ENCODE measurements at regions not wholly inside any gene's neighbourhood (a gene's known extent, or its start where the extent isn't known, plus 50 kb on each side); places are given as distances from the start of the nearest gene placed in this dataset.
"Not testable (repeated sequence)": the region's sequence is repeated elsewhere in the genome, so short reads cannot be mapped to it uniquely, and the experiment has no call there.

- no peak for DNase-seq
- Histone ChIP-seq H3K36me3 (replicated peaks; ENCODE audit: control insufficient read depth, insufficient read depth, low read length) (no peaks in the 10 kb centered on the region), H3K4me3 (ENCODE audit: insufficient read depth, low read depth, low read length) (no peak overlapping the region), H3K27me3 (ENCODE audit: control insufficient read depth, insufficient read depth, low read length) (peaks cover 58% of the 10 kb centered on the region; the same call in 1 of the 2 replicates)
These were observed 321.9 kb downstream of the CBLN1 start for GRCh38 chr16:48959747-48960146.

- H3K27me3 ChIP-seq (ENCODE audit: control insufficient read depth, insufficient read depth, low read length): peaks cover 56% of the 10 kb centered on the region; the same call in 1 of the 2 replicates
- H3K4me3 ChIP-seq (ENCODE audit: insufficient read depth, low read depth, low read length): no peak overlapping the region
- no peak for DNase-seq
- H3K36me3 ChIP-seq (replicated peaks; ENCODE audit: control insufficient read depth, insufficient read depth, low read length): no peaks in the 10 kb centered on the region
These were observed 322.4 kb downstream of the CBLN1 start for GRCh38 chr16:48959204-48959603.

DNA sequence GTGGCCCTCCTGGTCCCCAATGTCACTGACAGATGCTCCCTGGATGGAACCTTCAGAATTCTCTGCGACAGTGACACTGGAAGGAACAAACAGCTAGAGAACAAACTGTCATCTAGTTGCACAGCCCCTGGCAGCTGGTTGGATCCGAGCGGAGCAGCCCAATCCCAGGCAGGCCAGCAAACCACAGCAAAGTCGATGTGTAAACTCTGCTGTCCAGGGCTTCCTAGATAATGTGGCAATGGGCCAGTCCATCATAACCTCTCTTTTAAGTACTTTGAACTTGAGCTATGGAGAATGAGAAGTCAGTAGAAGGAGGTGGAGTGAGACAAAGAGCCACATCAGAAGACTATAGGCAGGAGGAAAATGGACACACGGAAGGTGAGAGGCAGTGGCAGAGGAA lies 323.0 kb downstream of the CBLN1 start:
- Histone ChIP-seq H3K4me3 (ENCODE audit: insufficient read depth, low read depth, low read length) (no peak overlapping the region), H3K27me3 (ENCODE audit: control insufficient read depth, insufficient read depth, low read length) (peaks cover 52% of the 10 kb centered on the region; the same call in 1 of the 2 replicates), H3K36me3 (replicated peaks; ENCODE audit: control insufficient read depth, insufficient read depth, low read length) (no peaks in the 10 kb centered on the region)
- no peak for DNase-seq

- Histone ChIP-seq H3K4me3 (ENCODE audit: insufficient read depth, low read depth, low read length) (no peak overlapping the region), H3K36me3 (replicated peaks; ENCODE audit: control insufficient read depth, insufficient read depth, low read length) (no peaks in the 10 kb centered on the region), H3K27me3 (ENCODE audit: control insufficient read depth, insufficient read depth, low read length) (peaks cover 39% of the 10 kb centered on the region; the same call in 1 of the 2 replicates)
- no peak for DNase-seq
These were observed 325.0 kb downstream of the CBLN1 start for GRCh38 chr16:48956620-48957019.

DNA sequence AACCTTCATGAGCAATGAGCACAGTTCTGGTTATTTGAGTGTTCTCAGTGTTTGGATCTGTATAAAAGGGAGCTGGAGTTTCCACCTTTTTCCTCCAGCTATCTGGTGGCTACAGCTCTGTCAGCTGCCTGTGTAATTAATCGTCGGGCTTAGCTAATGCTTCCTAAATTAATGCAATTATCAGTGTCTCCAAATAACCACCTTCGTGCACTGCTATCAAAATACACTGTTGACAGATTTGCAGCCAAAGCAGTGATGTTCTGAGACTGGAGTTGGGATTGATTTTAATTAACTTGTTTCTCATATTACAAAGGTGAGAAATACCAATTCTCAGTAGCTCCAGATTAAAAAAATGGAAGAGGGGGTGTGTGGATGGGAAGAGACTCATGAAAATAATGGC lies 325.8 kb downstream of the CBLN1 start:
- H3K36me3 ChIP-seq (replicated peaks; ENCODE audit: control insufficient read depth, insufficient read depth, low read length): no peaks in the 10 kb centered on the region

GRCh38 chr16:48951621-48952125 lies 330.0 kb downstream of the CBLN1 start:
- H3K4me3 ChIP-seq (ENCODE audit: insufficient read depth, low read depth, low read length): not testable (repeated sequence)

More for the DNA sequence above, 325.8 kb downstream of the CBLN1 start:
- DNase-seq: no peak
- peaks cover 33% of the 10 kb centered on the region; the same call in 1 of the 2 replicates for H3K27me3 ChIP-seq (ENCODE audit: control insufficient read depth, insufficient read depth, low read length)
- H3K4me3 ChIP-seq (ENCODE audit: insufficient read depth, low read depth, low read length): no peak overlapping the region

DNA sequence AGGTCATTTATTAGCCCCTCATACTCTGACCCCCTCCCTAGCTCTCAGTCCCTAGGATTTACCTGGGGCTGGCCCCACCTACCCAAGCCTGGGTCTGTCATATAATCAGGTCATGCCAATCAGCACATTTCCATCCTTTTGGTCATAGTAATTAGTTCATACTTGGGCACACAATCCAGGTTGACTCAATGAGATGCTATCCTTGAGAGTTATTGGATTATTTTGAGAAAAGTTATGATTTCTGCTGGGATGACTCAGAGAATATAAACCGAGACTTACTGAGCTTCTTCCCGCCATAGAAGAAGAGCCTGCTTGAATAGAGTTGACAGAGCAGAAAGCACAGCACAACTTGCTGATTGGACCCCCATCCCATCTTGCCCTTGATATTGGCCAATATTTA lies 331.5 kb downstream of the CBLN1 start:
- no peak for DNase-seq
- Histone ChIP-seq H3K4me3 (ENCODE audit: insufficient read depth, low read depth, low read length) (no peak overlapping the region), H3K27me3 (ENCODE audit: control insufficient read depth, insufficient read depth, low read length) (peaks cover 3% of the 10 kb centered on the region; the same call in 1 of the 2 replicates), H3K36me3 (replicated peaks; ENCODE audit: control insufficient read depth, insufficient read depth, low read length) (no peaks in the 10 kb centered on the region)

More at GRCh38 chr16:48951621-48952125, 330.0 kb downstream of the CBLN1 start:
- H3K27me3 ChIP-seq (ENCODE audit: control insufficient read depth, insufficient read depth, low read length); H3K36me3 ChIP-seq (replicated peaks; ENCODE audit: control insufficient read depth, insufficient read depth, low read length); DNase-seq: not testable (repeated sequence)

DNA sequence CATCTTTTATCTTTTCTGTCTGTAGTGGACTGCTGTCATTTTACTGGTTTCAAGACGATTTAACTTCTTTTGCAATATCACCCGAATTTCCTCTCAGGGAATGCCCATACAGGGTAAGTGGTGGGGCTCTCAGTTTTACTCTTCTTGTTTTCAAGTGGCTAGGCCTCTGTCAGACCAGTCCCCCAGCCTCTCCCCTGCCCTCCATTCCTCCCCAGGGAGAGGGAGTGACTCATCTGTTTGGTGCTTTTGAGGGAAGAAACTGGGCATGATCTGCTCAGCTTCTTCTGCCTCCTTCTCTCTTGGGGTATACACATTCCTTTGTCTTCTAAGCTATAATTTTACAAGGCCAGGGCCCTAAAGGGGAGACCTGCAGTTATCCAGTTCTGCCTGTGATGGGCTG lies 332.0 kb downstream of the CBLN1 start:
- H3K4me3 ChIP-seq (ENCODE audit: insufficient read depth, low read depth, low read length): no peak overlapping the region
- no peaks in the 10 kb centered on the region for H3K36me3 ChIP-seq (replicated peaks; ENCODE audit: control insufficient read depth, insufficient read depth, low read length)
- no peak for DNase-seq

DNA sequence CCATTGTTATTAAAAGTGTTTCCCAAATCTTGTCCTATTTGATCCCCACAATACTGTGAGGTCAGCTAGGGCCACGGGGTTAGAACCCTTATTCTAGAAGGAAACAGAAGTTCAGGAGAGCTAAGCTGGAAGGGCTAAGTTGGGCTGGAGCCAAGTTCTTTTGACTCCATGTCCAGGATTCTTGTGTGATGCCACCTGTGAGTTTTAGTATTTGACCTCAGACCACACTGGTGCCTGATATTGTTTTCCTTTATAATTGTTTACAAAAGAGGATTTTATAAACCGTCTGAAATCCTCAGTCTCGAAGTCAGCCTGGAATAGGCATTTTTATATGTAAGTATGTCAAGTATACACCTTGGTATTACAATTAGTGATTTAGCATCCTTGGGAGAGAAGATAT lies 332.7 kb downstream of the CBLN1 start:
- H3K27me3 ChIP-seq (ENCODE audit: control insufficient read depth, insufficient read depth, low read length): no peaks in the 10 kb centered on the region; the same call in 1 of the 2 replicates
- no peak for DNase-seq
- no peak overlapping the region for H3K4me3 ChIP-seq (ENCODE audit: insufficient read depth, low read depth, low read length)
- H3K36me3 ChIP-seq (replicated peaks; ENCODE audit: control insufficient read depth, insufficient read depth, low read length): no peaks in the 10 kb centered on the region

More for the DNA sequence above, 332.0 kb downstream of the CBLN1 start:
- no peaks in the 10 kb centered on the region; the same call in 1 of the 2 replicates for H3K27me3 ChIP-seq (ENCODE audit: control insufficient read depth, insufficient read depth, low read length)

- H3K4me3 ChIP-seq (ENCODE audit: insufficient read depth, low read depth, low read length): no peak overlapping the region
- no peak for DNase-seq
- no peaks in the 10 kb centered on the region; the same call in 1 of the 2 replicates for H3K27me3 ChIP-seq (ENCODE audit: control insufficient read depth, insufficient read depth, low read length)
- H3K36me3 ChIP-seq (replicated peaks; ENCODE audit: control insufficient read depth, insufficient read depth, low read length): no peaks in the 10 kb centered on the region
These were observed 334.3 kb downstream of the CBLN1 start for GRCh38 chr16:48947371-48947713.

DNA sequence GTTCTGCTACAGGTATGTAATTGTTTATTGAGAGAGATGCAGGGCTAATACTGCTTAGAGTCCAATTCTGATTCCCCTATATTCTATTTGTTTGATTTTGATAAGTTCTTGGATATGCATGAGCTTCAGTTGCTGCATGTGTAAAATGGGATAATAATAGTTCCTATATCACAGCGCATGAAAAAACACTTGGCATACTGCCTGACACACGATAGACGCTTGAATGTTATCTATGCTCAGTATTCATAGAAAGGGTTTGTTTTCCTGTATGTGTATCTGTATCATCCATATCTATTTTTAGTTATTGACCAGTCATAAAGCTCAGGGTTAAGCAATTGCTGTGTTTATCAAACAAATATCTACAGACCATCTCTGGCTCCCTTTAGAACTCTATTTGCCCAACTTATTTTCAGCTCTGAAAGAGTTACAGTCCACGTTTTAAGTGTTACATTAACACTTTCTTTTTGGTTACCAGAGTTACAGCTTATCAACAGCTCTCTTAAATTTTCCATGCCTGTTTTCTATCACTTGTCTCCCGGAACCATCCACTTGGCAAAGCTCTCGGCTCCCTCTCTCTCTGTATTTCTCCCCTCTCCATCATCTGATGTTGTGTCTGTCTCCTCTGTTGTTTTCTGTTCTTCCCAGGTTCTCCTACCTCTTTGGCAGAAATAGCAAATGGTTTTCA lies 334.8 kb downstream of the CBLN1 start:
- Histone ChIP-seq H3K4me3 (ENCODE audit: insufficient read depth, low read depth, low read length) (no peak overlapping the region), H3K36me3 (replicated peaks; ENCODE audit: control insufficient read depth, insufficient read depth, low read length) (no peaks in the 10 kb centered on the region), H3K27me3 (ENCODE audit: control insufficient read depth, insufficient read depth, low read length) (no peaks in the 10 kb centered on the region; the same call in 1 of the 2 replicates)
- DNase-seq: no peak

DNA sequence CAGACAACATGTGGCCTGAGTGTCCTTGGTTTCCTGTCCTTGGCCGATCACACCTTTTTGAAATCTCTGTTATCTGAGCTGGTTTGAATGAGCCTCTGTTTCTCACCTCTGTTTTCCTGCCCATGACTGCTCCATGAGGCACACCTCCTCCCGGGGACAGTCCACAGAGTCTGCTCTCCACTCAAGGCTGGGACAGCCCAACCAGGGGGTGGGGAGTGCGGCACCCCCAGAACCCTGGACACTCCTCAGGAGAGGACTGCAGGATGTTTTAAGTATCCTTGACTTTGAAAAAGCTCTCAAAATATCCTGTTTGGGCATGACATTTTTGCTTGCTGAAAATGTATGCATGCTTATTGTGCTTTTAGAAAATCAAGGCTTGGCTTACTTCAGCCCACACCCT lies 333.0 kb upstream of the N4BP1 start:
- Histone ChIP-seq H3K36me3 (replicated peaks; ENCODE audit: control insufficient read depth, insufficient read depth, low read length) (no peaks in the 10 kb centered on the region), H3K27me3 (ENCODE audit: control insufficient read depth, insufficient read depth, low read length) (no peaks in the 10 kb centered on the region; the same call in 1 of the 2 replicates), H3K4me3 (ENCODE audit: insufficient read depth, low read depth, low read length) (no peak overlapping the region)
- no peak for DNase-seq

GRCh38 chr16:48936811-48937210 lies 326.8 kb upstream of the N4BP1 start:
- DNase-seq: no peak
- no peaks in the 10 kb centered on the region for H3K36me3 ChIP-seq (replicated peaks; ENCODE audit: control insufficient read depth, insufficient read depth, low read length)
- H3K4me3 ChIP-seq (ENCODE audit: insufficient read depth, low read depth, low read length): no peak overlapping the region
- no peaks in the 10 kb centered on the region; the same call in 1 of the 2 replicates for H3K27me3 ChIP-seq (ENCODE audit: control insufficient read depth, insufficient read depth, low read length)

DNA sequence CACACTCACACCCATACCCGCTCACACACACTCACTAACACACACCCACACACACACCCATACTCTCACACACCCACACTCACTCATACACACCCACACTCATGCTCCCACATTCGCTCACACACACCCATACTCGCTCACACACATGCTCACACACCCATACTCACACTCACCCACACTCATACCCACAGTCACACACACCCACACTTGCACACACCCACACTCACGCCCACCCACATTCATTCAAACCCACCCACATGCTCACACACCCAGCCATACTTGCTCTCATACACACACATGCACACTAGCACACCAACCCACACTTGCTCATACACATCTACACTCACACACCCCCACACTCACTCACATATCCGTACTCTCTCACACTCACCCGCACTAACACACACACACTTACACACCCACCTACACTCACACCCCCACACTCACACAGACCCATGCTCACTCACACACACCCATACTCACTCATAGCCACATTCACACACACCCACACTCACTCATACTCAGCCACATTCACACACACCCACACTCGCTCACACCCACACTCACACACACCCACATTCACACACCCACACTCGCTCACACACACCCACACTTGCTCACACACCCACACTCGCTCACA lies 322.4 kb upstream of the N4BP1 start:
- DNase-seq: no peak
- no peaks in the 10 kb centered on the region; the same call in 1 of the 2 replicates for H3K27me3 ChIP-seq (ENCODE audit: control insufficient read depth, insufficient read depth, low read length)
- no peaks in the 10 kb centered on the region for H3K36me3 ChIP-seq (replicated peaks; ENCODE audit: control insufficient read depth, insufficient read depth, low read length)
- no peak overlapping the region for H3K4me3 ChIP-seq (ENCODE audit: insufficient read depth, low read depth, low read length)

GRCh38 chr16:48930951-48931553 lies 321.1 kb upstream of the N4BP1 start:
- H3K4me3 ChIP-seq (ENCODE audit: insufficient read depth, low read depth, low read length): no peak overlapping the region
- DNase-seq: no peak
- no peaks in the 10 kb centered on the region; the same call in 1 of the 2 replicates for H3K27me3 ChIP-seq (ENCODE audit: control insufficient read depth, insufficient read depth, low read length)
- H3K36me3 ChIP-seq (replicated peaks; ENCODE audit: control insufficient read depth, insufficient read depth, low read length): no peaks in the 10 kb centered on the region

Data from H7 (cell line).